Smooth muscle cell (in vitro differentiated cells): ENCODE measurements at regions not wholly inside any gene's neighbourhood (a gene's known extent, or its start where the extent isn't known, plus 50 kb on each side); places are given as distances from the start of the nearest gene placed in this dataset.

Source experiments
- DNase-seq: peaks from one replicate; lab custom pipeline; 2025; ENCODE audit not compliant: unreplicated experiment; lab: John Stamatoyannopoulos, UW
- H2AFZ ChIP-seq: fragments of 200-600 bp; sonication (generic); 2 replicates; pipeline ENCODE4 v1.6.0; 2016; ENCODE audit warnings: antibody characterized with exemption, low read depth, mild to moderate bottlenecking
- H3F3A ChIP-seq: fragments of 200-600 bp; sonication (generic); 2 replicates; pipeline ENCODE4 v1.6.0; 2017; ENCODE audit warnings: antibody characterized with exemption, low read depth
- H3K27ac ChIP-seq: fragments of 200-600 bp; sonication (generic); 2 replicates; pipeline ENCODE4 v1.5.1; 2016; ENCODE audit warnings: low read depth, mild to moderate bottlenecking
- H3K27me3 ChIP-seq: fragments of 200-600 bp; sonication (generic); 2 replicates; pipeline ENCODE4 v1.6.1; 2016; ENCODE audit warnings: low read depth, mild to moderate bottlenecking
- H3K36me3 ChIP-seq: fragments of 200-600 bp; sonication (generic); 2 replicates; pipeline ENCODE4 v1.5.1; 2016; ENCODE audit warnings: low read depth
- H3K4me1 ChIP-seq: fragments of 200-600 bp; sonication (generic); 2 replicates; pipeline ENCODE4 v1.5.1; 2016; ENCODE audit warnings: low read depth
- H3K4me2 ChIP-seq: fragments of 200-600 bp; sonication (generic); 2 replicates; pipeline ENCODE4 v1.6.0; 2016; ENCODE audit warnings: mild to moderate bottlenecking
- H3K4me3 ChIP-seq: fragments of 200-600 bp; sonication (generic); 2 replicates; pipeline ENCODE4 v1.5.1; 2016; ENCODE audit warnings: mild to moderate bottlenecking
- H3K79me2 ChIP-seq: fragments of 200-600 bp; sonication (generic); 2 replicates; pipeline ENCODE4 v1.6.0; 2016; ENCODE audit warnings: low read depth, mild to moderate bottlenecking
- H3K9ac ChIP-seq: fragments of 200-600 bp; sonication (generic); 2 replicates; pipeline ENCODE4 v1.6.0; 2016; ENCODE audit warnings: low read depth
- H3K9me3 ChIP-seq: fragments of 200-600 bp; sonication (generic); replicated peaks from 2 replicates; pipeline ENCODE4 v1.5.1; 2016; ENCODE audit warnings: low read depth
- H4K20me1 ChIP-seq: fragments of 200-600 bp; sonication (generic); 2 replicates; pipeline ENCODE4 v1.6.0; 2016; ENCODE audit warnings: low read depth
- WGBS: methylation state at CpG from one replicate; pipeline ENCODE4 v1.1.7; 2016; ENCODE audit warnings: low lambda C conversion rate; 5-methylcytosine and 5-hydroxymethylcytosine counted together
- TF ChIP-seq, protein P1 (sequence below): fragments of 200-600 bp; sonication (generic); IDR thresholded peaks from 2 replicates; pipeline ENCODE4 v1.5.1; 2017; ENCODE audit warnings: borderline replicate concordance, mild to moderate bottlenecking, antibody characterized with exemption; ENCODE audit not compliant: insufficient read depth, poor library complexity, severe bottlenecking

DNA sequence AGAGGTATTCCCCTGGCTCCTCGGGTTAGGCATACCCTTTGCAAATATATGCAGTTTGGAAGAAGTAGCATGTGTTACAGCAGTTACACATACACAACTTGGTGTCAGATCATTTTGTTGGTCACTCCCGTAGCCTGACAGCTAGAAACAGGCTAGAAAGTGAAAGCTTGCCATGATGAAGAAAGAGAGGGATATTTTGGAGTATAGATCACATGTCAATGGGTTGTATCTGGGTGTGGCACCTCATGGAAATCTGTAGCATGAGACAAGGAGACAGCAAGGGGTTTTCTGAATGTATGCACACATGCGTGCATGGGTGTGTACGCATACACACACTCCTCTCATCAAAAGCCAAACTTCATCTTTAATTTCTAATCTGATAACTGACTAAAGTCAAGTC is 1914.5 kb upstream of the PIK3C3 start:
- Histone ChIP-seq H3K27me3 (no peaks in the 10 kb centered on the region), H3K27ac (no peak overlapping the region), H3K4me1 (peaks cover 22% of the 10 kb centered on the region), H3K9me3 (no peaks in the 10 kb centered on the region), H2AFZ (no peak overlapping the region), H3F3A (no peaks in the 10 kb centered on the region), H4K20me1 (no peaks in the 10 kb centered on the region), H3K36me3 (no peaks in the 10 kb centered on the region), H3K4me2 (no peak overlapping the region), H3K79me2 (no peaks in the 10 kb centered on the region), H3K4me3 (no peak overlapping the region), H3K9ac (no peak overlapping the region)
- 90% methylated on average over 4 of the region's 4 CpGs for WGBS
- DNase-seq = no peak
- TF ChIP-seq, protein P1, sequence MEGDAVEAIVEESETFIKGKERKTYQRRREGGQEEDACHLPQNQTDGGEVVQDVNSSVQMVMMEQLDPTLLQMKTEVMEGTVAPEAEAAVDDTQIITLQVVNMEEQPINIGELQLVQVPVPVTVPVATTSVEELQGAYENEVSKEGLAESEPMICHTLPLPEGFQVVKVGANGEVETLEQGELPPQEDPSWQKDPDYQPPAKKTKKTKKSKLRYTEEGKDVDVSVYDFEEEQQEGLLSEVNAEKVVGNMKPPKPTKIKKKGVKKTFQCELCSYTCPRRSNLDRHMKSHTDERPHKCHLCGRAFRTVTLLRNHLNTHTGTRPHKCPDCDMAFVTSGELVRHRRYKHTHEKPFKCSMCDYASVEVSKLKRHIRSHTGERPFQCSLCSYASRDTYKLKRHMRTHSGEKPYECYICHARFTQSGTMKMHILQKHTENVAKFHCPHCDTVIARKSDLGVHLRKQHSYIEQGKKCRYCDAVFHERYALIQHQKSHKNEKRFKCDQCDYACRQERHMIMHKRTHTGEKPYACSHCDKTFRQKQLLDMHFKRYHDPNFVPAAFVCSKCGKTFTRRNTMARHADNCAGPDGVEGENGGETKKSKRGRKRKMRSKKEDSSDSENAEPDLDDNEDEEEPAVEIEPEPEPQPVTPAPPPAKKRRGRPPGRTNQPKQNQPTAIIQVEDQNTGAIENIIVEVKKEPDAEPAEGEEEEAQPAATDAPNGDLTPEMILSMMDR = no peak

DNA sequence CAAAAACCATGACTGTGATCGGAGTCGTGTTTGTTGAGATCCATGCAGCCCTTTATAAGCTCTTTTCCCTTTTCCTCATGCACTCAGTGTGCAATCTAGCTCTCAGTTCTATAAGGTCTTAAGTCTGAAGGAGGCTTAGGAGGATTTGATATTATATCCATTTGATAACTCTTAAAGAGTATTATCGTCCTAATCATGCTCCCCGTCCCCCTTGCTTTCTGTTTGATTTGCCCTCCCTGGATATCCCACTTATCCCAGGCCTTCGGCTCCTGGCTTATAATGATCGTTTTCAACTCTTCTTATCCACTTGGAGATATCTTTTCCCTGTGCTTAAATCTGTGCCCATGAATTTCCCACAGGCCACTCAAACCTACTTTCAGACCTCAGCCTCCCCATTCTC is 1917.7 kb upstream of the PIK3C3 start:
- no peaks in the 10 kb centered on the region for H3K9me3 ChIP-seq
- no peaks in the 10 kb centered on the region for H3F3A ChIP-seq
- H3K4me2 ChIP-seq = no peak overlapping the region
- no peaks in the 10 kb centered on the region for H3K36me3 ChIP-seq
- H3K9ac ChIP-seq = no peak overlapping the region
- H3K4me1 ChIP-seq = peaks cover 14% of the 10 kb centered on the region
- H4K20me1 ChIP-seq = no peaks in the 10 kb centered on the region
- no peak for DNase-seq
- WGBS = 74% methylated on average over 6 of the region's 6 CpGs
- no peak overlapping the region for H3K27ac ChIP-seq
- TF ChIP-seq, protein P1 = no peak
- no peaks in the 10 kb centered on the region for H3K27me3 ChIP-seq
- H3K79me2 ChIP-seq = no peaks in the 10 kb centered on the region
- no peak overlapping the region for H3K4me3 ChIP-seq
- H2AFZ ChIP-seq = no peak overlapping the region

DNA sequence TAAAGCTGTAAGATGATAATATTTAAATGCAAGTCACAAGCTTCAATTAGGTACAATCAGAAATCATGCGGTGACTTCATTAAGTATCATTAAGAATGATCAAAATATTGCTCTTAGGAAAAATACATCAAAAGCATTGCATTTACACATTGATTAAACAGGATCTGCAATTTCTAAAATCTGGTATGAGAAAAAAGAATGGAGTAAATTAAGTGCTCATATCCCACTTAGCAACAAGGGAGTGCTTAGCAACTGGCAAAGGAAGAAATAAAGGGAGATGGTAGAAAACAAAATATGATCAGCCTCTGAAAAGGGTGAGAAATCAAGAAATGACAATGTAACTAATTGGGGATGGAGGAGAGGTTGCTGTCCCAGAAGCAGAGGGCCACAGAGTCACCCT is 1918.2 kb upstream of the PIK3C3 start:
- H3K9me3 ChIP-seq = no peaks in the 10 kb centered on the region
- no peaks in the 10 kb centered on the region for H3K79me2 ChIP-seq
- no peak overlapping the region for H3K4me3 ChIP-seq
- no peaks in the 10 kb centered on the region for H4K20me1 ChIP-seq
- TF ChIP-seq, protein P1 = no peak
- H3K36me3 ChIP-seq = no peaks in the 10 kb centered on the region
- no peak overlapping the region for H3K27ac ChIP-seq
- no peak overlapping the region for H3K4me2 ChIP-seq
- H3F3A ChIP-seq = no peaks in the 10 kb centered on the region
- no peak overlapping the region for H3K9ac ChIP-seq
- H3K27me3 ChIP-seq = no peaks in the 10 kb centered on the region
- H2AFZ ChIP-seq = no peak overlapping the region
- peaks cover 10% of the 10 kb centered on the region for H3K4me1 ChIP-seq
- DNase-seq = no peak
- WGBS = 95% methylated on average over 1 of the region's 1 CpG

DNA sequence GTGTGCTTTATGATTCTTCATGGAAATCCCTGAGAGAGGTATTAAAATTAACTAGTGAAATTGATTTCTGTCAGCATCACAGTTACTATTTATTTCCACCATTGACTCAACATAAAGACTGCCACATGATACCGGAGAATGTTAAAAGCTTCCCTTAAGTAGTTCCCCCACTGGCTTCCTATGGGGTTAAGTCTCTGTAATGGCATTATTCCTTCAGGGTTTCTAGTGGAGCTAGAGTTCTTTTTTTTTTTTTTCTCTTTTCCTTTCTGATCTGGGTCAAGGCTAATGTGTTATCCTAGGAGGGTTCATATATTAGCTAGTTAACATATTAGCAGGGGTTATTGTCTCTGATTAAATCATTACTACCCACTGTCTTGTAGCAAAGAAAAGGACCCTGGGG is 1919.1 kb upstream of the PIK3C3 start:
- Histone ChIP-seq H3K36me3 (no peaks in the 10 kb centered on the region), H3K4me3 (no peak overlapping the region), H3K9ac (no peak overlapping the region), H3K27ac (no peak overlapping the region), H3K27me3 (no peaks in the 10 kb centered on the region), H3F3A (no peaks in the 10 kb centered on the region), H3K9me3 (no peaks in the 10 kb centered on the region), H2AFZ (no peak overlapping the region), H4K20me1 (no peaks in the 10 kb centered on the region), H3K4me2 (no peak overlapping the region), H3K4me1 (peaks cover 5% of the 10 kb centered on the region), H3K79me2 (no peaks in the 10 kb centered on the region)
- TF ChIP-seq, protein P1 = no peak
- WGBS = 90% methylated on average over 1 of the region's 1 CpG
- DNase-seq = no peak
